Smooth muscle cell (in vitro differentiated cells): ENCODE measurements at regions not wholly inside any gene's neighbourhood (a gene's known extent, or its start where the extent isn't known, plus 50 kb on each side); places are given as distances from the start of the nearest gene placed in this dataset.

Experiments
- DNase-seq: peaks from one replicate; lab custom pipeline; 2025; ENCODE audit not compliant: unreplicated experiment; lab: John Stamatoyannopoulos, UW
- H2AFZ ChIP-seq: fragments of 200-600 bp; sonication (generic); 2 replicates; pipeline ENCODE4 v1.6.0; 2016; ENCODE audit warnings: antibody characterized with exemption, low read depth, mild to moderate bottlenecking
- H3F3A ChIP-seq: fragments of 200-600 bp; sonication (generic); 2 replicates; pipeline ENCODE4 v1.6.0; 2017; ENCODE audit warnings: antibody characterized with exemption, low read depth
- H3K27ac ChIP-seq: fragments of 200-600 bp; sonication (generic); 2 replicates; pipeline ENCODE4 v1.5.1; 2016; ENCODE audit warnings: low read depth, mild to moderate bottlenecking
- H3K27me3 ChIP-seq: fragments of 200-600 bp; sonication (generic); 2 replicates; pipeline ENCODE4 v1.6.1; 2016; ENCODE audit warnings: low read depth, mild to moderate bottlenecking
- H3K36me3 ChIP-seq: fragments of 200-600 bp; sonication (generic); 2 replicates; pipeline ENCODE4 v1.5.1; 2016; ENCODE audit warnings: low read depth
- H3K4me1 ChIP-seq: fragments of 200-600 bp; sonication (generic); 2 replicates; pipeline ENCODE4 v1.5.1; 2016; ENCODE audit warnings: low read depth
- H3K4me2 ChIP-seq: fragments of 200-600 bp; sonication (generic); 2 replicates; pipeline ENCODE4 v1.6.0; 2016; ENCODE audit warnings: mild to moderate bottlenecking
- H3K4me3 ChIP-seq: fragments of 200-600 bp; sonication (generic); 2 replicates; pipeline ENCODE4 v1.5.1; 2016; ENCODE audit warnings: mild to moderate bottlenecking
- H3K79me2 ChIP-seq: fragments of 200-600 bp; sonication (generic); 2 replicates; pipeline ENCODE4 v1.6.0; 2016; ENCODE audit warnings: low read depth, mild to moderate bottlenecking
- H3K9ac ChIP-seq: fragments of 200-600 bp; sonication (generic); 2 replicates; pipeline ENCODE4 v1.6.0; 2016; ENCODE audit warnings: low read depth
- H3K9me3 ChIP-seq: fragments of 200-600 bp; sonication (generic); replicated peaks from 2 replicates; pipeline ENCODE4 v1.5.1; 2016; ENCODE audit warnings: low read depth
- H4K20me1 ChIP-seq: fragments of 200-600 bp; sonication (generic); 2 replicates; pipeline ENCODE4 v1.6.0; 2016; ENCODE audit warnings: low read depth
- CTCF ChIP-seq: fragments of 200-600 bp; sonication (generic); IDR thresholded peaks from 2 replicates; pipeline ENCODE4 v1.5.1; 2017; ENCODE audit warnings: borderline replicate concordance, mild to moderate bottlenecking, antibody characterized with exemption; ENCODE audit not compliant: insufficient read depth, poor library complexity, severe bottlenecking
- WGBS: methylation state at CpG from one replicate; pipeline ENCODE4 v1.1.7; 2016; ENCODE audit warnings: low lambda C conversion rate; 5-methylcytosine and 5-hydroxymethylcytosine counted together

GRCh38 chr22:27197052-27197451 lies 539.7 kb downstream of the MIAT start:
- no peaks in the 10 kb centered on the region for H3K79me2 ChIP-seq
- no peak overlapping the region for H3K27ac ChIP-seq
- no peak for DNase-seq
- H3K4me3 ChIP-seq = no peak overlapping the region
- H3K4me2 ChIP-seq = no peak overlapping the region
- H4K20me1 ChIP-seq = no peaks in the 10 kb centered on the region
- peaks cover 21% of the 10 kb centered on the region for H3K27me3 ChIP-seq
- WGBS = 78% methylated on average over 4 of the region's 4 CpGs
- H3K9ac ChIP-seq = no peak overlapping the region
- no peak overlapping the region for H2AFZ ChIP-seq
- H3K9me3 ChIP-seq = no peaks in the 10 kb centered on the region
- peaks cover 8% of the 10 kb centered on the region for H3K4me1 ChIP-seq
- no peak for TF ChIP-seq CTCF
- H3F3A ChIP-seq = no peaks in the 10 kb centered on the region
- no peaks in the 10 kb centered on the region for H3K36me3 ChIP-seq

- DNase-seq = no peak
- TF ChIP-seq CTCF = no peak
- no peak overlapping the region for H3K4me2 ChIP-seq
Observed at GRCh38 chr22:27197618-27198017, 540.2 kb downstream of the MIAT start.

GRCh38 chr22:27198518-27199035 lies 541.2 kb downstream of the MIAT start:
- Histone ChIP-seq H3K4me3 (no peak overlapping the region), H2AFZ (no peak overlapping the region)

More at GRCh38 chr22:27197618-27198017, 540.2 kb downstream of the MIAT start:
- H4K20me1 ChIP-seq = no peaks in the 10 kb centered on the region
- WGBS = 94% methylated on average over 1 of the region's 1 CpG
- no peaks in the 10 kb centered on the region for H3F3A ChIP-seq
- no peaks in the 10 kb centered on the region for H3K79me2 ChIP-seq
- H3K27me3 ChIP-seq = peaks cover 21% of the 10 kb centered on the region
- H3K27ac ChIP-seq = no peak overlapping the region
- no peak overlapping the region for H3K4me3 ChIP-seq
- no peak overlapping the region for H3K9ac ChIP-seq
- no peaks in the 10 kb centered on the region for H3K36me3 ChIP-seq
- no peaks in the 10 kb centered on the region for H3K9me3 ChIP-seq
- H3K4me1 ChIP-seq = peaks cover 11% of the 10 kb centered on the region
- no peak overlapping the region for H2AFZ ChIP-seq

More at GRCh38 chr22:27198518-27199035, 541.2 kb downstream of the MIAT start:
- Histone ChIP-seq H4K20me1 (no peaks in the 10 kb centered on the region), H3K36me3 (no peaks in the 10 kb centered on the region), H3K4me1 (peaks cover 16% of the 10 kb centered on the region), H3K4me2 (no peak overlapping the region), H3K79me2 (no peaks in the 10 kb centered on the region), H3K27me3 (peaks cover 18% of the 10 kb centered on the region), H3F3A (no peaks in the 10 kb centered on the region), H3K9ac (no peak overlapping the region), H3K9me3 (no peaks in the 10 kb centered on the region), H3K27ac (no peak overlapping the region)
- no peak for TF ChIP-seq CTCF
- no peak for DNase-seq
